CD4-positive, alpha-beta T cell (primary cell): ENCODE measurements at regions not wholly inside any gene's neighbourhood (a gene's known extent, or its start where the extent isn't known, plus 50 kb on each side); places are given as distances from the start of the nearest gene placed in this dataset.

ENCODE experiments used
- ATAC-seq: fragments of 200-7000 bp; cut with Tn5 transposase; one replicate; pipeline ENCODE4 v1.10.0; 2022; ENCODE audit warnings: mild to moderate bottlenecking; ENCODE audit not compliant: poor library complexity
- CTCF ChIA-PET: fragments of 350-600 bp; sonication (Branson Sonifier 250); formaldehyde crosslinking; loops from one replicate; lab custom pipeline; 2021; ENCODE audit warnings: antibody characterized with exemption, inconsistent platforms; lab: Charles Lee
- POLR2A ChIA-PET: fragments of 350-600 bp; sonication (Branson Sonifier 250); formaldehyde crosslinking; loops from one replicate; lab custom pipeline; 2021; ENCODE audit warnings: antibody characterized with exemption, inconsistent platforms; lab: Charles Lee
- DNase-seq, 14 experiments: peaks; one replicate each; pipeline ENCODE4 v3.0.0-alpha.2; 2013 to 2020; ENCODE audit warnings: mixed read lengths in 2 of 14
- H3K27ac ChIP-seq, 2 donors: one replicate each; pipeline versions ENCODE4 v1.5.1 to v1.7.0; 2013; ENCODE audit warnings: low read length in 2 of 2, low read depth in 1 of 2, mild to moderate bottlenecking in 1 of 2
- H3K27me3 ChIP-seq, 2 experiments: 1 replicate in 1 of 2; 2 replicates in 1 of 2; pipeline versions ENCODE4 v1.6.1 to v1.7.0; 2013; ENCODE audit warnings: low read length in 2 of 2, control low read depth in 1 of 2, mild to moderate bottlenecking in 1 of 2, moderate library complexity in 1 of 2; ENCODE audit not compliant: insufficient read depth in 2 of 2, control insufficient read depth in 1 of 2
- H3K36me3 ChIP-seq: one replicate; pipeline ENCODE4 v1.6.1; 2013; ENCODE audit warnings: low read length, control low read depth; ENCODE audit not compliant: insufficient read depth
- H3K4me1 ChIP-seq: one replicate; pipeline ENCODE4 v1.6.1; 2013; ENCODE audit warnings: low read length, control low read depth; ENCODE audit not compliant: insufficient read depth
- H3K4me3 ChIP-seq: one replicate; pipeline ENCODE4 v1.5.1; 2013; ENCODE audit warnings: mild to moderate bottlenecking, low read length, moderate library complexity
- H3K9me3 ChIP-seq, 2 experiments: 1 replicate in 1 of 2; 2 replicates in 1 of 2; pipeline versions ENCODE4 v1.6.1 to v1.7.0; 2013; ENCODE audit warnings: low read length in 2 of 2, mild to moderate bottlenecking in 2 of 2, control low read depth in 1 of 2, moderate library complexity in 1 of 2; ENCODE audit not compliant: control insufficient read depth in 1 of 2, insufficient read depth in 1 of 2
- H3K27ac Mint-ChIP-seq: one replicate; pipeline ENCODE4 v1.8.0; 2020; ENCODE audit warnings: mixed read lengths
- H3K27me3 Mint-ChIP-seq: one replicate; pipeline ENCODE4 v1.8.0; 2021; ENCODE audit warnings: mixed read lengths
- H3K36me3 Mint-ChIP-seq: one replicate; pipeline ENCODE4 v1.8.0; 2021; ENCODE audit warnings: low read depth, mixed read lengths
- H3K4me1 Mint-ChIP-seq: one replicate; pipeline ENCODE4 v1.8.0; 2021; ENCODE audit warnings: low read depth, mixed read lengths
- H3K4me3 Mint-ChIP-seq: one replicate; pipeline ENCODE4 v1.8.0; 2020; ENCODE audit warnings: mild to moderate bottlenecking, mixed read lengths
- H3K9me3 Mint-ChIP-seq: one replicate; pipeline ENCODE4 v1.8.0; 2020; ENCODE audit warnings: mixed read lengths
- CTCF ChIP-seq: fragments of 200-600 bp; IDR thresholded peaks from one replicate; pipeline ENCODE4 v1.8.0; 2022; ENCODE audit warnings: antibody characterized with exemption, mild to moderate bottlenecking
- intact Hi-C, 2 experiments: fragments of 100-400 bp; cut with DNase I in 1 of 2; cut with micrococcal nuclease in 1 of 2; formaldehyde crosslinking; loops; one replicate each; pipeline versions ENCODE4 v1.15.1 to v1.9.0; 2023 to 2025; cut with DNase I, micrococcal nuclease

GRCh38 chr9:82101475-82101874 is 112.9 kb downstream of the SPATA31D1 start:
- peaks cover 0 to 20% of the 10 kb centered on the region in 2 experiments for H3K9me3 ChIP-seq
- no peak for ATAC-seq
- Mint-ChIP-seq H3K4me3 (no peak overlapping the region), H3K4me1 (no peaks in the 10 kb centered on the region), H3K27me3 (no peaks in the 10 kb centered on the region), H3K27ac (no peak overlapping the region), H3K36me3 (no peaks in the 10 kb centered on the region), H3K9me3 (peaks cover 12% of the 10 kb centered on the region)
- TF ChIP-seq CTCF: no peak
- H3K27ac ChIP-seq: no peak overlapping the region
- H3K27me3 ChIP-seq: no peaks in the 10 kb centered on the region
- ChIA-PET CTCF (interaction anchor here (0.7 kb wide), 1 partner anchor 29 kb away, joined by 3 read pairs; no protein-coding TSS in a partner anchor), POLR2A (no interaction called here)
- H3K4me3 ChIP-seq: no peak overlapping the region
- DNase-seq: no peak
- H3K4me1 ChIP-seq: no peaks in the 10 kb centered on the region
- H3K36me3 ChIP-seq: no peaks in the 10 kb centered on the region
- intact Hi-C loops: no loop called here

- H3K4me1 Mint-ChIP-seq: no peaks in the 10 kb centered on the region
Observed at GRCh38 chr9:82104252-82104651, 115.7 kb downstream of the SPATA31D1 start.

GRCh38 chr9:82105729-82106128 is 117.2 kb downstream of the SPATA31D1 start:
- H3K4me1 ChIP-seq: no peaks in the 10 kb centered on the region
- H3K36me3 ChIP-seq: no peaks in the 10 kb centered on the region
- DNase-seq (no peak), ATAC-seq (no peak)
- H3K36me3 Mint-ChIP-seq: no peaks in the 10 kb centered on the region
- H3K4me1 Mint-ChIP-seq: no peaks in the 10 kb centered on the region
- no peak overlapping the region for H3K27ac Mint-ChIP-seq
- ChIA-PET CTCF (no interaction called here), POLR2A (no interaction called here)
- H3K4me3 Mint-ChIP-seq: no peak overlapping the region
- H3K27me3 Mint-ChIP-seq: no peaks in the 10 kb centered on the region
- intact Hi-C loops: no loop called here
- peaks cover 0 to 15% of the 10 kb centered on the region in 2 experiments for H3K9me3 ChIP-seq
- no peak overlapping the region for H3K27ac ChIP-seq
- TF ChIP-seq CTCF: no peak
- H3K9me3 Mint-ChIP-seq: peaks cover 7% of the 10 kb centered on the region
- no peaks in the 10 kb centered on the region for H3K27me3 ChIP-seq
- H3K4me3 ChIP-seq: no peak overlapping the region

More at GRCh38 chr9:82104252-82104651, 115.7 kb downstream of the SPATA31D1 start:
- no peak for ATAC-seq
- Mint-ChIP-seq H3K9me3 (peaks cover 10% of the 10 kb centered on the region), H3K27ac (no peak overlapping the region), H3K27me3 (no peaks in the 10 kb centered on the region), H3K4me3 (no peak overlapping the region), H3K36me3 (no peaks in the 10 kb centered on the region)
- no peak for TF ChIP-seq CTCF
- no peak overlapping the region for H3K27ac ChIP-seq
- H3K4me1 ChIP-seq: no peaks in the 10 kb centered on the region
- CTCF ChIA-PET: no interaction called here
- no peaks in the 10 kb centered on the region for H3K27me3 ChIP-seq
- POLR2A ChIA-PET: no interaction called here
- H3K4me3 ChIP-seq: no peak overlapping the region
- no peaks in the 10 kb centered on the region for H3K36me3 ChIP-seq
- H3K9me3 ChIP-seq: peaks cover 0 to 15% of the 10 kb centered on the region in 2 experiments
- intact Hi-C loops: no loop called here
- DNase-seq: no peak
